ENCODE measurements at regions not wholly inside any gene's neighbourhood (a gene's known extent, or its start where the extent isn't known, plus 50 kb on each side); places are given as distances from the start of the nearest gene placed in this dataset.
"Not testable (repeated sequence)": the region's sequence is repeated elsewhere in the genome, so short reads cannot be mapped to it uniquely, and the experiment has no call there.

DNA sequence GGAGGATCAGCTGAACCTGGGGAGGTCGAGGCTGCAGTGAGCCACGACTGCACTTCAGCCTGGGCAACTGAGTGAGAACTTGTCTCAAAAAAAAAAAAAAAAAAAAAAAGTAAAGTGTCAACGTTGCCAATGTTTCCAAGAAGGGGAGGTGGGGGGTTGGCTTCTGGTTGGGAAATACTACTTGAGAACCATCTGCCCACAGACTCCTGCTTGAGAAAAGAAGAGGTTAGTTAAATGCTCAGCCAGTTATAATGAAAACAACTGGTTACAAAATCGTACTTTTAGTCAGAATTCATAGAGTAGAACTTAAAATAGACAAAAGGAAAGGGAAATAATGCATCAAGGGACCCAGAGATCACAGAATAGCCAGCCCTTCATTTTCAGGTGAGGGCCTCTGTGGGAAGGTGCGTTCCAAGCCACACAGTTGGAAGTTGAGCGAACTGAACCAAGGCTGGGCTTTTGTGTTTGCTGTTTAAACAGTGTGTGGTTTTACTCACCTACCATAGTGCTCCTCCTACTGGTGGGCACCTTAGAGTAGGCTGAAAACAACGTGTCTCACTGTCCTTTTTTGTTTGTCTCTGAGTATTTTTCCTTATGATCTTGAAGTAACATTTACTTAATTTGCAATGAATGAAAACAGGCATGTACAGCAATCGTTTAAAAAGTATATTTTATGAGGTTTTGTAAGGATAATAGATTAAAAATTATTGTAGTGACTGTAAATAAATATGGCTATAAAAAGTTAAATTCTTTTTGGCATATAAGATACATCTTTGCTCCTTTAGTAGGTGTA, 200.7 kb downstream of the BCAS1 start:
- ChIA-PET CTCF (interaction anchor here (0.7 to 0.8 kb wide), 2 partner anchors 70 to 97 kb away, joined by 3 to 6 read pairs; no protein-coding TSS in a partner anchor), POLR2A (no interaction called here)
- TF ChIP-seq ARNT (IDR thresholded peaks at IDR 0.05), result no peak
- no peak for TF ChIP-seq SUZ12 (IDR thresholded peaks at IDR 0.05)
- no peak for TF ChIP-seq FOXM1 (IDR thresholded peaks at IDR 0.05; ENCODE audit: borderline replicate concordance)
- no peak for TF ChIP-seq L3MBTL2 (conservative IDR thresholded peaks at IDR 0.05)
- TF ChIP-seq FOXK2 (IDR thresholded peaks at IDR 0.05), result no peak
- no peak for TF ChIP-seq ZNF384 (IDR thresholded peaks at IDR 0.05)
- no peak for TF ChIP-seq CTBP1 (IDR thresholded peaks at IDR 0.05; ENCODE audit: borderline replicate concordance)
- TF ChIP-seq, protein P1, sequence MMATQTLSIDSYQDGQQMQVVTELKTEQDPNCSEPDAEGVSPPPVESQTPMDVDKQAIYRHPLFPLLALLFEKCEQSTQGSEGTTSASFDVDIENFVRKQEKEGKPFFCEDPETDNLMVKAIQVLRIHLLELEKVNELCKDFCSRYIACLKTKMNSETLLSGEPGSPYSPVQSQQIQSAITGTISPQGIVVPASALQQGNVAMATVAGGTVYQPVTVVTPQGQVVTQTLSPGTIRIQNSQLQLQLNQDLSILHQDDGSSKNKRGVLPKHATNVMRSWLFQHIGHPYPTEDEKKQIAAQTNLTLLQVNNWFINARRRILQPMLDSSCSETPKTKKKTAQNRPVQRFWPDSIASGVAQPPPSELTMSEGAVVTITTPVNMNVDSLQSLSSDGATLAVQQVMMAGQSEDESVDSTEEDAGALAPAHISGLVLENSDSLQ (IDR thresholded peaks at IDR 0.05), result no peak
- TF ChIP-seq HDGF (IDR thresholded peaks at IDR 0.05; ENCODE audit: borderline replicate concordance), result no peak
- no peak for TF ChIP-seq ELF4 (IDR thresholded peaks at IDR 0.05)
- TF ChIP-seq FOXA1 (IDR thresholded peaks at IDR 0.05), result no peak
- no peak for TF ChIP-seq SP1 (IDR thresholded peaks at IDR 0.05)
- TF ChIP-seq LEF1 (IDR thresholded peaks at IDR 0.05; ENCODE audit: borderline replicate concordance), result no peak
- no peak for TF ChIP-seq NFRKB (IDR thresholded peaks at IDR 0.05)
- no peak for TF ChIP-seq TARDBP (IDR thresholded peaks at IDR 0.05)
- TF ChIP-seq BHLHE40 (IDR thresholded peaks at IDR 0.05; ENCODE audit: borderline replicate concordance), result no peak
- DNase-seq (ENCODE audit: extremely low spot score), result peak; percentile 65

- ChIA-PET CTCF (no interaction called here), POLR2A (interaction anchor here (1.2 to 1.5 kb wide), 2 partner anchors 129 to 244 kb away, joined by 4 to 6 read pairs; no protein-coding TSS in a partner anchor)
- DNase-seq (ENCODE audit: extremely low spot score), result no peak
- no peak for TF ChIP-seq NFRKB (IDR thresholded peaks at IDR 0.05)
- no peak for TF ChIP-seq SUZ12 (IDR thresholded peaks at IDR 0.05)
- no peak for TF ChIP-seq TARDBP (IDR thresholded peaks at IDR 0.05)
- no peak for TF ChIP-seq CTBP1 (IDR thresholded peaks at IDR 0.05; ENCODE audit: borderline replicate concordance)
- TF ChIP-seq, protein P1 (IDR thresholded peaks at IDR 0.05), result no peak
- TF ChIP-seq BHLHE40 (IDR thresholded peaks at IDR 0.05; ENCODE audit: borderline replicate concordance), result no peak
- TF ChIP-seq SP1 (IDR thresholded peaks at IDR 0.05), result no peak
- no peak for TF ChIP-seq FOXK2 (IDR thresholded peaks at IDR 0.05)
- no peak for TF ChIP-seq ZNF384 (IDR thresholded peaks at IDR 0.05)
- TF ChIP-seq FOXA1 (IDR thresholded peaks at IDR 0.05), result no peak
- no peak for TF ChIP-seq L3MBTL2 (conservative IDR thresholded peaks at IDR 0.05)
- no peak for TF ChIP-seq FOXM1 (IDR thresholded peaks at IDR 0.05; ENCODE audit: borderline replicate concordance)
- no peak for TF ChIP-seq HDGF (IDR thresholded peaks at IDR 0.05; ENCODE audit: borderline replicate concordance)
- TF ChIP-seq ELF4 (IDR thresholded peaks at IDR 0.05), result no peak
- no peak for TF ChIP-seq ARNT (IDR thresholded peaks at IDR 0.05)
- no peak for TF ChIP-seq LEF1 (IDR thresholded peaks at IDR 0.05; ENCODE audit: borderline replicate concordance)
These were observed 202.5 kb downstream of the BCAS1 start for GRCh38 chr20:53867741-53868351.

DNA sequence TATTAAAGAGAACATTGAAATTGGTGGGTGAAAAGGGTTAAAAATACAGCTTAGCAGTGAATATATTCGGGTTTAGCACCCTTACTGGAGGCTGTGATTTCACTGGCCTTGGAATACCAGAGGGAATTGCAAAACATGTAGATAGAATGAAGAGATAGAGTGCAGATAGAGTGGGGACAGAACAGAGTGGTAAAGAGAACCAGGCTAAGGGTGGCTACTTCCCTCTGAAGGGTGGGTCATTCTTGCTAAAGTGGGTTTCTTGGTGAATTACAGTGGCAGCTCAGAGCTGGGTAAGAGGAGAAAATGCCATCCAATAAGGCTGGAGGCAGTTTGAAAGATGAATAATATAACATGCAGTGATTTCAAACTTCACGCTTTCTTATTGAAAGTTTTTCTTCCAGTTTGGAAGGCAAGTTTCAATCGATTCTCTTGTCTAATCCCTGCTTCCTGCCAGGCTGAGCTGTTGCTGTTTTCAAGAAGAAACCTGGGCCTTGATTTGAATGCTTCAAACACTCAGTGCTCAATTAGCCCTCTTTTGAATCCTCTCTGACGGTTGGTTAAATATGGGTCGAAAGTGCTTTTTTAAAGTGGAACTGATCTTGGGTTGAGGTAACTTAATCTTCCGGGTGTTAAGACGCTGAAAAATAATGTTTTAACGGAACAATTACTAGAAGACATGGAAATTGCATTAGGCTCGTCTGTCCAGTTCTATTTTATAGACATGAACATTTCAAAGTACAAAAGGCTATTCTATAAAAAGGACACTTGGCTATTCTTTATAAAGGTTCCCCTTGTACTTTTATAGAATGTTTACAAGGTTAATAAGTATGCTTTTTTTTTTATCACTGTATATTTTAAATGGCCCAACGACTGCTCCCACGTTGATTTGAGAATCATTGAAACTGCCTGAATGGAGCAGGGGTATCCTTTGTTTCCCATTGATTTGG, 203.3 kb downstream of the BCAS1 start:
- no peak for TF ChIP-seq NFRKB (IDR thresholded peaks at IDR 0.05)
- TF ChIP-seq BHLHE40 (IDR thresholded peaks at IDR 0.05; ENCODE audit: borderline replicate concordance), result no peak
- no peak for TF ChIP-seq SP1 (IDR thresholded peaks at IDR 0.05)
- TF ChIP-seq FOXA1 (IDR thresholded peaks at IDR 0.05), result no peak
- no peak for TF ChIP-seq L3MBTL2 (conservative IDR thresholded peaks at IDR 0.05)
- no peak for TF ChIP-seq TARDBP (IDR thresholded peaks at IDR 0.05)
- TF ChIP-seq CTBP1 (IDR thresholded peaks at IDR 0.05; ENCODE audit: borderline replicate concordance), result no peak
- TF ChIP-seq FOXM1 (IDR thresholded peaks at IDR 0.05; ENCODE audit: borderline replicate concordance), result no peak
- no peak for TF ChIP-seq ZNF384 (IDR thresholded peaks at IDR 0.05)
- TF ChIP-seq FOXK2 (IDR thresholded peaks at IDR 0.05), result no peak
- TF ChIP-seq ELF4 (IDR thresholded peaks at IDR 0.05), result no peak
- CTCF ChIA-PET, result interaction anchor here (0.6 kb wide), 1 partner anchor 158 kb away, joined by 3 read pairs; no protein-coding TSS in a partner anchor
- no peak for DNase-seq (ENCODE audit: extremely low spot score)
- POLR2A ChIA-PET, result interaction anchor here (1.2 to 1.5 kb wide), 2 partner anchors 128 to 243 kb away, joined by 4 to 6 read pairs; no protein-coding TSS in a partner anchor

DNA sequence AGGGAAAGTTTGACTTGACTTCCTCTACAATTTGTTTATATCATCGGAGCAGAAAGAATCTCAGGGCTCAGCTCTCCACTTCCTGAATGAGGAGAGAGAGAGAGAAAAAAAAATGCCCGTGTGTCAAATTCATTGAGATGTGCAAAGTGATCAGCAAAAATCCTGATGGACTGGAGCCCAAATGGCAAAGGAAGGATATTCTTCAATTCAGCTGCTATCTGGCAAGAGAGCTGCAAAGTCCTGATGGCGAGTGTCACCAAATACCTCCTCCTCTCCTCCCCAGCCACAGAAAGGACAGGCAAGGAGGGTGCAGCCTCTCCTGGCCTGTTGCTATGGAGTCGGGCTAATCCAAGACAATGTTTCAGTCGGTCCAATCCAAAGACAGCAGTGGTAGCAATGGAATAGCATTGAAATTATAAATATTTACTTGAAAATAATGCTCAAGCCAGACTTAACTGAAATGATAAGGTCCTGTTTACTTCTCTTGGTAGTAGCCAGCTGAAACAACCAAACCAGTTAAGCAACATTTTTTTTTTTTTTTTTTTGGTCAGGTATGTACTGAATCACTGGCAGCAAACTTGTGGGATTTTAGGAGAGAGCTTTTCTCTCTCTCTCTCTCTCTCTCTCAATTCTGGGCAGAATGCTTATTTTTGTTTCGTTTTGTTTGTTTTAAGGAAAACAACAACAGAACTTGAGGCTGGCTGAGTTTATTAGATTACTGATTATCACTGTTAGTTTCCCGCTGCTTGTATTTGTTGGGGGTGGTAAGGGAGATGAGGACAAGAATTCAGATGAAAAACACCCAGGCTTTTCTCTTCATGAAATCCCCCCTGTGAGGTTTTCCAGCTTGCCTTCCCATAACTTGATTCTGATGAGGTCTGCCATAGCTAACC, 204.2 kb downstream of the BCAS1 start:
- DNase-seq (ENCODE audit: extremely low spot score), result no peak
- POLR2A ChIA-PET, result interaction anchor here (0.8 to 1.5 kb wide), 6 partner anchors 13 to 245 kb away, joined by 3 to 6 read pairs (median 4); no protein-coding TSS in a partner anchor
- TF ChIP-seq NFRKB (IDR thresholded peaks at IDR 0.05) (no peak), L3MBTL2 (conservative IDR thresholded peaks at IDR 0.05) (no peak), CTBP1 (IDR thresholded peaks at IDR 0.05; ENCODE audit: borderline replicate concordance) (no peak), FOXM1 (IDR thresholded peaks at IDR 0.05; ENCODE audit: borderline replicate concordance) (no peak), ZNF384 (IDR thresholded peaks at IDR 0.05) (no peak), LEF1 (IDR thresholded peaks at IDR 0.05; ENCODE audit: borderline replicate concordance) (no peak), BHLHE40 (IDR thresholded peaks at IDR 0.05; ENCODE audit: borderline replicate concordance) (no peak), TARDBP (IDR thresholded peaks at IDR 0.05) (no peak), SP1 (IDR thresholded peaks at IDR 0.05) (no peak), FOXA1 (IDR thresholded peaks at IDR 0.05) (no peak), ARNT (IDR thresholded peaks at IDR 0.05) (no peak), HDGF (IDR thresholded peaks at IDR 0.05; ENCODE audit: borderline replicate concordance) (no peak), SUZ12 (IDR thresholded peaks at IDR 0.05) (no peak), FOXK2 (IDR thresholded peaks at IDR 0.05) (no peak), ELF4 (IDR thresholded peaks at IDR 0.05) (no peak)
- TF ChIP-seq, protein P1 (IDR thresholded peaks at IDR 0.05), result no peak
- CTCF ChIA-PET, result interaction anchor here (0.6 kb wide), 2 partner anchors 72 to 159 kb away, joined by 3 to 4 read pairs; no protein-coding TSS in a partner anchor

- ChIA-PET POLR2A (interaction anchor here (0.6 to 1.5 kb wide), 6 partner anchors 14 to 243 kb away, joined by 3 to 5 read pairs (median 3); no protein-coding TSS in a partner anchor), CTCF (interaction anchor here (0.5 to 0.7 kb wide), 3 partner anchors 71 to 289 kb away, joined by 4 to 8 read pairs (median 4); no protein-coding TSS in a partner anchor)
- not testable (repeated sequence) for DNase-seq (ENCODE audit: extremely low spot score)
These were observed 205.4 kb downstream of the BCAS1 start for GRCh38 chr20:53864765-53865683.
